ENCODE measurements at regions not wholly inside any gene's neighbourhood (a gene's known extent, or its start where the extent isn't known, plus 50 kb on each side); places are given as distances from the start of the nearest gene placed in this dataset.
A peak's percentile ranks its signal among the peaks of the same experiment; 100 is the strongest.

- no peak overlapping the region for H3K4me3 ChIP-seq (ENCODE audit: low read depth, low read length)
- TF ChIP-seq CTCF (conservative IDR thresholded peaks at IDR 0.05; ENCODE audit: low read depth, low read length), result peak; percentile 43
- DNase-seq (ENCODE audit: low read depth), result no peak
Observed at GRCh38 chr16:66278604-66279262, 87.8 kb upstream of the CDH5 start.

GRCh38 chr16:66278111-66278531 lies 88.4 kb upstream of the CDH5 start:
- DNase-seq (ENCODE audit: low read depth), result no peak
- H3K4me3 ChIP-seq (ENCODE audit: low read depth, low read length), result no peak overlapping the region
- no peak for TF ChIP-seq CTCF (conservative IDR thresholded peaks at IDR 0.05; ENCODE audit: low read depth, low read length)

- TF ChIP-seq CTCF (conservative IDR thresholded peaks at IDR 0.05; ENCODE audit: low read depth, low read length), result no peak
- no peak for DNase-seq (ENCODE audit: low read depth)
- no peak overlapping the region for H3K4me3 ChIP-seq (ENCODE audit: low read depth, low read length)
Observed at GRCh38 chr16:66277311-66278070, 89.0 kb upstream of the CDH5 start.

GRCh38 chr16:66275775-66276428 lies 90.6 kb upstream of the CDH5 start:
- TF ChIP-seq CTCF (conservative IDR thresholded peaks at IDR 0.05; ENCODE audit: low read depth, low read length), result peak; percentile 82
- no peak overlapping the region for H3K4me3 ChIP-seq (ENCODE audit: low read depth, low read length)
- peak; percentile 88 for DNase-seq (ENCODE audit: low read depth)

GRCh38 chr16:66274335-66275110 lies 92.0 kb upstream of the CDH5 start:
- no peak for TF ChIP-seq CTCF (conservative IDR thresholded peaks at IDR 0.05; ENCODE audit: low read depth, low read length)
- DNase-seq (ENCODE audit: low read depth), result peak; percentile 73

GRCh38 chr16:66273644-66274334 lies 92.7 kb upstream of the CDH5 start:
- TF ChIP-seq CTCF (conservative IDR thresholded peaks at IDR 0.05; ENCODE audit: low read depth, low read length), result peak; percentile 64
- peak; percentile 56 for DNase-seq (ENCODE audit: low read depth)
- no peak overlapping the region for H3K4me3 ChIP-seq (ENCODE audit: low read depth, low read length)

More at GRCh38 chr16:66274335-66275110, 92.0 kb upstream of the CDH5 start:
- H3K4me3 ChIP-seq (ENCODE audit: low read depth, low read length), result no peak overlapping the region

All from choroid plexus epithelial cell (primary cell).